GM12878 (cell line): ENCODE measurements at regions not wholly inside any gene's neighbourhood (a gene's known extent, or its start where the extent isn't known, plus 50 kb on each side); places are given as distances from the start of the nearest gene placed in this dataset.

Source experiments
- ATAC-seq: fragments of 200-7000 bp; cut with Tn5 transposase; 3 replicates; pipeline ENCODE4 v1.9.1; 2020; ENCODE audit warnings: mild to moderate bottlenecking, moderate library complexity
- BruUV-seq: library from RNA; stranded (reverse); fragments of 400-500 nt; replicated peaks from 2 replicates; lab custom pipeline; 2021; lab: Mats Ljungman, UMichigan
- CTCF ChIA-PET: fragments of 300-600 bp; sonication (Branson Sonifier 250); formaldehyde crosslinking; extraction: SDS; loops from one replicate; lab custom pipeline; 2021; ENCODE audit warnings: inconsistent platforms; lab: Yijun Ruan, JAX
- POLR2A ChIA-PET: fragments of 350-600 bp; formaldehyde crosslinking; extraction: SDS; loops from one replicate; lab custom pipeline; 2021; ENCODE audit warnings: inconsistent platforms; lab: Charles Lee
- RAD21 ChIA-PET: fragments of 300-600 bp; sonication (Branson Sonifier 250); formaldehyde crosslinking; loops from one replicate; lab custom pipeline; 2023; ENCODE audit warnings: antibody characterized with exemption; ENCODE audit not compliant: unreplicated experiment; lab: Charles Lee
- SMC1A ChIA-PET: fragments of 300-600 bp; sonication (Branson Sonifier 250); formaldehyde crosslinking; loops from one replicate; lab custom pipeline; 2023; ENCODE audit not compliant: unreplicated experiment, uncharacterized antibody; lab: Charles Lee
- DNase-seq: peaks from one replicate; pipeline ENCODE4 v3.0.0-alpha.2; 2011; ENCODE audit warnings: low read depth, low spot score
- FAIRE-seq: peaks from 3 replicates; lab custom pipeline; 2011; peaks lifted over from hg19 to GRCh38; lab: Jason Lieb, UNC
- H2AFZ ChIP-seq: 2 replicates; pipeline ENCODE4 v1.6.0; 2011; ENCODE audit warnings: low read depth, low read length, control low read depth; ENCODE audit not compliant: control insufficient read depth
- H3K27ac ChIP-seq: 2 replicates; pipeline ENCODE4 v1.5.1; 2011; ENCODE audit warnings: control low read depth; ENCODE audit not compliant: control insufficient read depth, insufficient read depth
- H3K27me3 ChIP-seq, 2 experiments: replicated peaks in 1 of 2; 2 replicates each; pipeline versions ENCODE4 v1.6.0 to v1.6.1; 2011; ENCODE audit warnings: low read length in 1 of 2; ENCODE audit not compliant: control insufficient read depth in 2 of 2, insufficient read depth in 2 of 2
- H3K36me3 ChIP-seq, 2 experiments: 2 replicates each; pipeline ENCODE4 v1.5.1; 2011; ENCODE audit warnings: low read length in 1 of 2; ENCODE audit not compliant: control insufficient read depth in 2 of 2, insufficient read depth in 2 of 2
- H3K4me1 ChIP-seq: 2 replicates; pipeline ENCODE4 v1.6.1; 2011; ENCODE audit warnings: mild to moderate bottlenecking, low read length, moderate library complexity, mixed read lengths; ENCODE audit not compliant: control insufficient read depth, insufficient read depth
- H3K4me2 ChIP-seq: 2 replicates; pipeline ENCODE4 v1.6.0; 2011; ENCODE audit warnings: control low read depth; ENCODE audit not compliant: control insufficient read depth, insufficient read depth
- H3K4me3 ChIP-seq: fragments of 200-600 bp; sonication (generic); 2 replicates; pipeline ENCODE4 v1.5.1; 2016
- H3K79me2 ChIP-seq: 2 replicates; pipeline ENCODE4 v1.6.0; 2011; ENCODE audit warnings: low read length; ENCODE audit not compliant: control insufficient read depth, insufficient read depth
- H3K9ac ChIP-seq: 2 replicates; pipeline ENCODE4 v1.8.0; 2011; ENCODE audit warnings: low read length, control low read depth, mixed read lengths; ENCODE audit not compliant: control insufficient read depth, insufficient read depth
- H3K9me3 ChIP-seq: replicated peaks from 3 replicates; pipeline ENCODE4 v1.5.1; 2011; ENCODE audit warnings: mild to moderate bottlenecking, low read length; ENCODE audit not compliant: control insufficient read depth, insufficient read depth
- H4K20me1 ChIP-seq: 2 replicates; pipeline ENCODE4 v1.6.0; 2011; ENCODE audit not compliant: control insufficient read depth, insufficient read depth
- BRCA1 ChIP-seq: IDR thresholded peaks from 2 replicates; pipeline ENCODE4 v1.6.1; 2011; ENCODE audit warnings: low read depth, low read length, improper control_type of control experiment
- CREB1 ChIP-seq: IDR thresholded peaks from 2 replicates; pipeline ENCODE4 v1.6.1; 2012; ENCODE audit warnings: low read depth, mild to moderate bottlenecking, inconsistent platforms
- EP300 ChIP-seq, 2 experiments: fragments of 150-350 bp in 1 of 2; IDR thresholded peaks; 2 replicates each; pipeline ENCODE4 v1.6.1; 2011 to 2012; ENCODE audit warnings: low read depth in 2 of 2, low read length in 2 of 2, borderline replicate concordance in 1 of 2, improper control_type of control experiment in 1 of 2, inconsistent platforms in 1 of 2; ENCODE audit not compliant: control insufficient read depth in 1 of 2
- GABPA ChIP-seq: IDR thresholded peaks from 2 replicates; pipeline ENCODE4 v1.6.1; 2014; ENCODE audit warnings: antibody characterized with exemption, low read depth, mild to moderate bottlenecking, inconsistent platforms
- HDAC2 ChIP-seq: fragments of 200-600 bp; sonication (generic); IDR thresholded peaks from 2 replicates; pipeline ENCODE4 v1.6.1; 2017
- NRF1 ChIP-seq: conservative IDR thresholded peaks from 2 replicates; pipeline ENCODE4 v1.6.1; 2011; ENCODE audit warnings: mild to moderate bottlenecking, low read depth, low read length, improper control_type of control experiment
- RAD21 ChIP-seq: IDR thresholded peaks from 2 replicates; pipeline ENCODE4 v1.6.1; 2011; ENCODE audit warnings: mild to moderate bottlenecking, low read depth, low read length, moderate library complexity; ENCODE audit not compliant: insufficient read depth
- RELB ChIP-seq: fragments of 450-650 bp; IDR thresholded peaks from 2 replicates; pipeline ENCODE4 v1.6.1; 2017; ENCODE audit warnings: low read depth, mild to moderate bottlenecking, moderate library complexity
- SUPT20H ChIP-seq: IDR thresholded peaks from 2 replicates; pipeline ENCODE4 v1.6.1; 2011; ENCODE audit warnings: low read depth, mild to moderate bottlenecking, low read length, moderate library complexity, borderline replicate concordance; ENCODE audit not compliant: control insufficient read depth
- ZBTB40 ChIP-seq: fragments of 450-650 bp; IDR thresholded peaks from 2 replicates; pipeline ENCODE4 v1.6.1; 2016; ENCODE audit warnings: mild to moderate bottlenecking, moderate library complexity, borderline replicate concordance
- WGBS: methylation state at CpG from one replicate; pipeline ENCODE4 v1.1.6; 2016; ENCODE audit warnings: low lambda C conversion rate; ENCODE audit not compliant: insufficient replicate concordance, insufficient coverage; ENCODE audit errors: missing lambda C conversion rate; 5-methylcytosine and 5-hydroxymethylcytosine counted together
- in situ Hi-C: fragments of 300-500 bp; cut with MboI; formaldehyde crosslinking; loops from 9 replicates; pipeline ENCODE4 v1.14.3; 2018; ENCODE audit warnings: mixed read lengths
- intact Hi-C: fragments of 100-400 bp; cut with micrococcal nuclease; formaldehyde crosslinking; loops from one replicate; pipeline ENCODE4 v1.14.2; 2022; ENCODE audit not compliant: unreplicated experiment
- TF ChIP-seq, protein P1 (sequence below): fragments of 450-650 bp; IDR thresholded peaks from 2 replicates; pipeline ENCODE4 v1.6.1; 2017; ENCODE audit warnings: borderline replicate concordance
- TF ChIP-seq, protein P2 (sequence below): fragments of 450-650 bp; IDR thresholded peaks from 2 replicates; pipeline ENCODE4 v1.6.1; 2017; ENCODE audit warnings: antibody characterized with exemption, mild to moderate bottlenecking, moderate library complexity

DNA sequence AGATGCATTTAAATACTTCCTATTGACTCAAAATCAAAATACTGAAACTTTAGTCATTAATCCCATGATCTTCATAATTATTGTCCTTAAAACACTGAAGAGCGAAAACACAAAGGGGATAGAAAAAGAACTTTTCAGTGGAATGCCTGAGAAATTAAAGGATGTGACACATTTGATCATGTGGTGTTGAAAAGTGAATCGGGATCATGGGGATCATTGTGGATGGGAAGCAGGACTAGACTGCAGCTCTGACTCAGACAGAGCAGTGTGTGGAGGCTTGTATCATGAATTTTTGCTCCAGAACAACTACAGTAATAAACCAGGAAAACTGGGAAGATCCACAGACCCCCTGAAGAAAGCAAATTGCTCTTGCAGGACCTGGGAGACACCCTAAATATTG lies 161.1 kb upstream of the CXADR start (continued):
- TF ChIP-seq RELB (no peak), NRF1 (no peak), EP300 (IDR thresholded peaks at IDR 0.05; ENCODE audit: borderline replicate concordance in 1 of 2, control insufficient read depth in 1 of 2, low read depth in 2 of 2, low read length in 2 of 2) (no peak), ZBTB40 (no peak)

DNA sequence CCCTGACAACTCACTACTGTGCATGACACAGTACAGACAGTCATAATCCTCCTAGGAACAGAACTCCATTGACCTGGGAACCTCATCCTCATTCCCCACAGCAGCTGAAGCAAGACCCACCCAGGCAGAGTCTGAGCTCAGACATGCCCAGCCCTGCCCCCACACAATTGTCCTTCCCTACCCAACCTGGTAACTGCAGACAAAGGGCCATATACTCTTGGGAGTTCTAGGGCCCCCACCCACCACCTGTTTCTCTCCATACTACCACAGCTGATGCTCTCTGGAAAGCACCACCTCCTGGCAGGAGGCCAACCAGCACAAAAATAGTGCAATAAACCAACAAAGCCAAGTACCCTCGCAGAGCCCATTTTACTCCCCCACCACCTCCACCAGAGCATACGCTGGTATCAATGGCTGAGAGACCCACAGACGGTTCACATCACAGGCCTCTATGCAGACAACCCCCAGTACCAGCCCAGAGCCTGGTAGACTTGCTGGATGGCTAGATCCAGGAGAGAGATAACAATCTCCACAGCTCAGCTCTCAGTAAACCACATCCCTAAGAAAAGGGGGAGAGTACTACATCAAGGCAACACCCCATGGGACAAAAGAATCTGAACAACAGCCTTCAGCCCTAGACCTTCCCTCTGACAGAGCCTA lies 159.7 kb upstream of the CXADR start:
- Histone ChIP-seq H4K20me1 (no peaks in the 10 kb centered on the region), H3K4me3 (no peak overlapping the region), H3K4me1 (no peaks in the 10 kb centered on the region), H2AFZ (no peak overlapping the region), H3K36me3 (no peaks in the 10 kb centered on the region), H3K27ac (no peak overlapping the region), H3K9ac (no peak overlapping the region), H3K79me2 (no peaks in the 10 kb centered on the region), H3K27me3 (no peaks in the 10 kb centered on the region), H3K9me3 (no peaks in the 10 kb centered on the region), H3K4me2 (no peak overlapping the region)
- DNase-seq: no peak
- no peak for FAIRE-seq
- no peak for ATAC-seq
- ChIA-PET SMC1A (interaction anchor here (1.3 kb wide), 1 partner anchor 15 kb away, joined by 3 read pairs; no protein-coding TSS in a partner anchor), CTCF (no interaction called here), POLR2A (no interaction called here), RAD21 (no interaction called here)
- intact Hi-C loops (no loop called here), in situ Hi-C loops (no loop called here)
- WGBS: 11% methylated on average over 3 of the region's 3 CpGs
- BruUV-seq: no TSS peak
- TF ChIP-seq BRCA1 (no peak), SUPT20H (no peak), GABPA (no peak), RAD21 (no peak), HDAC2 (no peak), CREB1 (no peak)
- TF ChIP-seq, protein P1, sequence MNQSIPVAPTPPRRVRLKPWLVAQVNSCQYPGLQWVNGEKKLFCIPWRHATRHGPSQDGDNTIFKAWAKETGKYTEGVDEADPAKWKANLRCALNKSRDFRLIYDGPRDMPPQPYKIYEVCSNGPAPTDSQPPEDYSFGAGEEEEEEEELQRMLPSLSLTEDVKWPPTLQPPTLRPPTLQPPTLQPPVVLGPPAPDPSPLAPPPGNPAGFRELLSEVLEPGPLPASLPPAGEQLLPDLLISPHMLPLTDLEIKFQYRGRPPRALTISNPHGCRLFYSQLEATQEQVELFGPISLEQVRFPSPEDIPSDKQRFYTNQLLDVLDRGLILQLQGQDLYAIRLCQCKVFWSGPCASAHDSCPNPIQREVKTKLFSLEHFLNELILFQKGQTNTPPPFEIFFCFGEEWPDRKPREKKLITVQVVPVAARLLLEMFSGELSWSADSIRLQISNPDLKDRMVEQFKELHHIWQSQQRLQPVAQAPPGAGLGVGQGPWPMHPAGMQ: no peak
- TF ChIP-seq, protein P2, sequence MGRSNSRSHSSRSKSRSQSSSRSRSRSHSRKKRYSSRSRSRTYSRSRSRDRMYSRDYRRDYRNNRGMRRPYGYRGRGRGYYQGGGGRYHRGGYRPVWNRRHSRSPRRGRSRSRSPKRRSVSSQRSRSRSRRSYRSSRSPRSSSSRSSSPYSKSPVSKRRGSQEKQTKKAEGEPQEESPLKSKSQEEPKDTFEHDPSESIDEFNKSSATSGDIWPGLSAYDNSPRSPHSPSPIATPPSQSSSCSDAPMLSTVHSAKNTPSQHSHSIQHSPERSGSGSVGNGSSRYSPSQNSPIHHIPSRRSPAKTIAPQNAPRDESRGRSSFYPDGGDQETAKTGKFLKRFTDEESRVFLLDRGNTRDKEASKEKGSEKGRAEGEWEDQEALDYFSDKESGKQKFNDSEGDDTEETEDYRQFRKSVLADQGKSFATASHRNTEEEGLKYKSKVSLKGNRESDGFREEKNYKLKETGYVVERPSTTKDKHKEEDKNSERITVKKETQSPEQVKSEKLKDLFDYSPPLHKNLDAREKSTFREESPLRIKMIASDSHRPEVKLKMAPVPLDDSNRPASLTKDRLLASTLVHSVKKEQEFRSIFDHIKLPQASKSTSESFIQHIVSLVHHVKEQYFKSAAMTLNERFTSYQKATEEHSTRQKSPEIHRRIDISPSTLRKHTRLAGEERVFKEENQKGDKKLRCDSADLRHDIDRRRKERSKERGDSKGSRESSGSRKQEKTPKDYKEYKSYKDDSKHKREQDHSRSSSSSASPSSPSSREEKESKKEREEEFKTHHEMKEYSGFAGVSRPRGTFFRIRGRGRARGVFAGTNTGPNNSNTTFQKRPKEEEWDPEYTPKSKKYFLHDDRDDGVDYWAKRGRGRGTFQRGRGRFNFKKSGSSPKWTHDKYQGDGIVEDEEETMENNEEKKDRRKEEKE: no peak
